Skeletal muscle satellite cell (primary cell): ENCODE measurements at regions not wholly inside any gene's neighbourhood (a gene's known extent, or its start where the extent isn't known, plus 50 kb on each side); places are given as distances from the start of the nearest gene placed in this dataset.

Source experiments
- H3K27me3 ChIP-seq: 2 replicates; pipeline ENCODE4 v1.7.0; 2013; ENCODE audit warnings: low read length; ENCODE audit not compliant: control insufficient read depth, insufficient read depth
- H3K36me3 ChIP-seq: 2 replicates; pipeline ENCODE4 v1.7.0; 2013; ENCODE audit warnings: mild to moderate bottlenecking, control low read depth, low read length; ENCODE audit not compliant: insufficient read depth
- H3K4me1 ChIP-seq: 2 replicates; pipeline ENCODE4 v1.7.0; 2013; ENCODE audit warnings: low read length; ENCODE audit not compliant: control insufficient read depth, insufficient read depth
- H3K4me2 ChIP-seq: 2 replicates; pipeline ENCODE4 v1.7.0; 2013; ENCODE audit warnings: mild to moderate bottlenecking, low read length
- H3K4me3 ChIP-seq: 2 replicates; pipeline ENCODE4 v1.7.0; 2013; ENCODE audit warnings: low read length
- H3K9ac ChIP-seq: 2 replicates; pipeline ENCODE4 v1.7.0; 2013; ENCODE audit warnings: mild to moderate bottlenecking, low read depth, low read length, moderate library complexity
- H3K9me3 ChIP-seq: replicated peaks from 2 replicates; pipeline ENCODE4 v1.7.0; 2013; ENCODE audit warnings: mild to moderate bottlenecking, control low read depth, low read length

DNA sequence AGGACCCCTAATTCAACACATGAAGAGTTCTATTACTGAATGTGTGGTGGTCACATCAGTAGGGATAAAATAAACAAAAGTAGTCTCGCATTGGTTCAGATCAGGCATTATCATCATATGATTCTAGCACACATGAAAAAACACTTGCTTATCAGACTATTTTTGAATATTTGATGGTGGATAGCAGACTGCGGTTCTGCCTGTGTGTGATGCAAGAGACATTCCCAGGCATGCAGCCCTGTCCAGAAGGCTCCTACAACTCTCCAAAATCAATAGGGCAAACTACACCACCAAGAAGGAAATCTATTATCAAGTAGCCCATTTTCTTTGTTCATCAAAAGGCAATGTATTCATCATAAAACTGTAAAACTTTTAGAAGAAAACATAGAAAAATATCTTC, 304.7 kb downstream of the DUSP10 start:
- no peaks in the 10 kb centered on the region for H3K27me3 ChIP-seq
- H3K4me2 ChIP-seq = no peak overlapping the region

DNA sequence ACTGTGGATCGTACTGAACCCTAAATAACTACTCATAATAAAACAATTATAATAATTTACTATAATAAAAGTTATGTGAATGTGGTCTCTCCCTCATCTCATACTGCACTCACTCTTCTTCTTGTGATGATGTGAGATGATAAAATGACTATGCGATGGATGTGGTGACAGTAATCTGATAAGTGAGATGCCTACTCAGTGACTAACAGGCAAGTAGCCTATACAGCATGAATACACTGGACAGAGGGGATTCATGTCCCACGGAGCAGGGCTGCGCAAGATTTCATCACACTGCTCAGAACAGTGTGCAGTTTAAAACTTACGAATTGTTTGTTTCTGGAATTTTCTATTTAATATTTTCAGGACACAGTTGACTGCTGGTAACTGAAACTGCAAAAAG, 304.0 kb downstream of the DUSP10 start:
- Histone ChIP-seq H3K9ac (peak overlapping the region; percentile 40), H3K4me1 (peaks cover 41% of the 10 kb centered on the region), H3K36me3 (no peaks in the 10 kb centered on the region), H3K9me3 (no peaks in the 10 kb centered on the region), H3K4me2 (no peak overlapping the region), H3K27me3 (no peaks in the 10 kb centered on the region), H3K4me3 (no peak overlapping the region)

More for the DNA sequence above, 304.7 kb downstream of the DUSP10 start:
- no peak overlapping the region for H3K4me3 ChIP-seq
- H3K4me1 ChIP-seq = peaks cover 41% of the 10 kb centered on the region
- H3K9ac ChIP-seq = no peak overlapping the region
- no peaks in the 10 kb centered on the region for H3K9me3 ChIP-seq
- H3K36me3 ChIP-seq = no peaks in the 10 kb centered on the region

GRCh38 chr1:221439008-221439746, 302.7 kb downstream of the DUSP10 start:
- Histone ChIP-seq H3K4me2 (peak overlapping the region; percentile 45), H3K4me1 (peaks cover 41% of the 10 kb centered on the region), H3K36me3 (no peaks in the 10 kb centered on the region), H3K9ac (peak overlapping the region; percentile 72), H3K9me3 (no peaks in the 10 kb centered on the region), H3K27me3 (no peaks in the 10 kb centered on the region), H3K4me3 (no peak overlapping the region)

DNA sequence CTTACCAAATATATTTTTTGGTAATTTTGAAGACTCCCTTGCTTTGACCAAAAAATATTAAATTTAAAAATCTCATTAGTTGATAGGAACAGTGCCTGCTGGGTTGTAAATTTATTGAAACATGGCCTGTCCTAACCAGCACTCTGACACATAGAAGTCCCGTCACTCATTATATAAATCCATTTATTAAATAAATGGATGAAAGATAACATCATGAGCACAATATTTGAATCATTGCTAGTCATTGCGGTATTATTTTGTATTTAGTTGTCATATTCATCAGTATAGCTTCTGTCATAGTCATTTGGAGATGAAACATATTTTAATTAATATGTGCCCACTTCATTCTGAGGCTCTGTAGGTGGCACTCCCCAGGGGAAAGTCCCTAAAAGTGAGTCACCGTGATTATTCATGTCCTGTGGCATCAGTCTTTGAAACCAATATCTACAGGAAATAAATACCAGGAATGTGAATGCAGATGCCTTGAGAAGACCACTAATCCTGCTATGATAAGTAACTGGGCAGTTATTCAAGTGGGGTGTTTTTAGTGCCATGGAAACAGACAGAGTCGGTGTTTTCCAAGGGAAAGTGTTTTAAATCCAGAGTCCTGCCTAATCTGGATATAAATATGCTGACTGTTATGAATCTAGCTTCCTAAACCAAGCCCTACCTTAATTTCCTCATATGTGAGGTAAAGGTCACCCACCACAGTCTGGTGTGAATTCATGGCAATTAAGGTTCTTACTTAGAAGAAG, 302.0 kb downstream of the DUSP10 start:
- no peaks in the 10 kb centered on the region for H3K27me3 ChIP-seq
- no peaks in the 10 kb centered on the region for H3K36me3 ChIP-seq
- H3K4me1 ChIP-seq = peaks cover 41% of the 10 kb centered on the region
- H3K4me2 ChIP-seq = peak overlapping the region; percentile 72
- peak overlapping the region; percentile 39 for H3K4me3 ChIP-seq
- peak overlapping the region; percentile 82 for H3K9ac ChIP-seq
- H3K9me3 ChIP-seq = no peaks in the 10 kb centered on the region

DNA sequence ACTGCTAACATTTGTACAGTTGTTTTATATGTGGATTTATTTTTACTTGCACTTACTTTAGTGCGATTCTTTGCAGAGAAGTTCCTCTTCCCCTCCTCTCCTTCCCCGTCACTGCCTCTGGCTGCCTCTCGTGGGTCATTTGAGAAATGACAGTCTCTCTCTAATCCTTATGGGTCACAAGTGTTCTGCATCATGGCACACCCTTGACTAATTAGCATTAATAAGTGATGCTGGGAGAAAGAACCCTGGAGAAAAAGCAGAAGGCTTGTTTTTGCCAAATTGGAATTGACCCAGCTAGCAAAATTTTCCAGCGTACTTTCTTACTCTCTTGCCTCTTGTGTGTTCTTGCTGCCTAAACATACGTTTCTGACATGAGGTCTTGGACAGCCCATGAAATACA, 301.2 kb downstream of the DUSP10 start:
- Histone ChIP-seq H3K4me2 (peak overlapping the region; percentile 72), H3K9ac (peak overlapping the region; percentile 82), H3K36me3 (no peaks in the 10 kb centered on the region), H3K4me3 (peak overlapping the region; percentile 39), H3K4me1 (peaks cover 41% of the 10 kb centered on the region), H3K27me3 (no peaks in the 10 kb centered on the region), H3K9me3 (no peaks in the 10 kb centered on the region)

- Histone ChIP-seq H3K4me3 (no peak overlapping the region), H3K9ac (no peak overlapping the region), H3K4me1 (peaks cover 41% of the 10 kb centered on the region), H3K27me3 (no peaks in the 10 kb centered on the region), H3K9me3 (no peaks in the 10 kb centered on the region), H3K4me2 (no peak overlapping the region), H3K36me3 (no peaks in the 10 kb centered on the region)
Measured at GRCh38 chr1:221442056-221442455, 299.8 kb downstream of the DUSP10 start.

DNA sequence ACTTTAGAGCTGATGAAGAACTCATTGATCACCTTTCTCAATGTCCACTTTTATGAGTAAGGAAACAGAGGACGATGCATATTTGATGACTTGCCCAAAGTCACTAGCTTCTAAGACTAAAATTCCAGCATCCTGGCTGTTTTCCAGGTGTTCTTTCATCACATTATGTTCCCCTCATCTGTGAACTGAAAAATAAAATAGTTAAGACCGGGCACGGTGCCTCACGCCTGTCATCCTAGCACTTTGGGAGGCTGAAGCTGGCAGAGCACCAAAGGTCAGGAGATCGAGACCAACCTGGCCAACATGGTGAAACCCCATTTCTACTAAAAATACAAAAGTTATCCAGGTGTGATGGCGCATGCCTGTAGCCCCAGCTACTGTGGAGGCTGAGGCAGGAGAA, 297.5 kb downstream of the DUSP10 start:
- no peaks in the 10 kb centered on the region for H3K27me3 ChIP-seq

DNA sequence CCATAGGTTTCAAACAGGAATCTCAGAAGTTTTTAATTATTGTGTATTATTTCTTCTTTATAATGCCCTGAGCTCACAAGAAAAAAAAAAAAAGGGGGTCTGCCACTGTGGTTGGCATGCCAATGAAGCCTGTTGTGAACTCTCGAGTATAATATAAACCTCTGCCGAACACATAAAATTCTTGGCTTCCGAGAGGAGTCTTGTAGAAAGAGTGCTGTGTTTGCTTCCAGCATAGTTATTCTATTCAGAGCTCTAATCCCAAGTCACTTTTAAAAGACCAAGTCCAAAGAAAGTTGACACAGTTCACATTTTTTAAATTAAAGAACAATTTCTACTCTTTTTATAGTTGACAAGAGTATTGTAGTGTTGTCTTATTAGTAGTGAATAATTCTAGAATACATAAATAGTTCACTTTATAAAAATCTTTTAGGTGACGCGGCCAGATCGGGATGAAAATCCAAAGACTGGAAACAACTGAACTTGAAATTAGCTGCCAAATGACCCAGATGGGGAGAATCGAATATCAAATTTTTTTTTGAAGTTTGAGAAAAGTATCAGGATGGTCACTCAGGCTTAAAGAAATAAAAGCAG, 293.2 kb downstream of the DUSP10 start:
- Histone ChIP-seq H3K4me2 (no peak overlapping the region), H3K4me1 (peaks cover 10% of the 10 kb centered on the region), H3K4me3 (no peak overlapping the region), H3K9ac (no peak overlapping the region), H3K27me3 (no peaks in the 10 kb centered on the region), H3K36me3 (no peaks in the 10 kb centered on the region), H3K9me3 (no peaks in the 10 kb centered on the region)

More for the DNA sequence above, 297.5 kb downstream of the DUSP10 start:
- H3K4me2 ChIP-seq = no peak overlapping the region
- H3K4me3 ChIP-seq = no peak overlapping the region
- H3K9me3 ChIP-seq = no peaks in the 10 kb centered on the region
- H3K4me1 ChIP-seq = peaks cover 27% of the 10 kb centered on the region
- no peak overlapping the region for H3K9ac ChIP-seq
- H3K36me3 ChIP-seq = no peaks in the 10 kb centered on the region

DNA sequence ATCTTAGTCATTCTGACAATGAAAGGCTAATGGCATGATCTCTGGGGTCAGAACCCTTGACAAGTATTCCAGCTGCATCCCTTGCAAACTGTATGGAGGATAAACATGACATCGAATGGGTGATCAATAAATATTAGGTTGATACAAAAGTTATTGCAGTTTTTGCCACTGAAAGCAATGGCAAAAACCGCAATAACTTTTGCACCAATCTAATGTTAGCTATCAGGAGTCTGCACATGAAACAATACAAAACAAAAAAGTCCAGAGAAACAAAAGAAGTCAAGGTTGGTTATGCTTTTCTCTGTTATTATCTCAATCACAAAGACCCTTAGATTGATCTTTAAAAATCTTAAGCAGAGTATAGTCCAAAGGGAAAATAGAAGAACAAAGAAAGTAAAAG, 292.7 kb downstream of the DUSP10 start:
- peaks cover 10% of the 10 kb centered on the region for H3K4me1 ChIP-seq
- no peak overlapping the region for H3K4me2 ChIP-seq
- no peaks in the 10 kb centered on the region for H3K27me3 ChIP-seq
- no peaks in the 10 kb centered on the region for H3K9me3 ChIP-seq
- H3K36me3 ChIP-seq = no peaks in the 10 kb centered on the region
- no peak overlapping the region for H3K9ac ChIP-seq
- H3K4me3 ChIP-seq = no peak overlapping the region

- H3K4me3 ChIP-seq = no peak overlapping the region
Measured at GRCh38 chr1:221449801-221450470, 292.0 kb downstream of the DUSP10 start.

DNA sequence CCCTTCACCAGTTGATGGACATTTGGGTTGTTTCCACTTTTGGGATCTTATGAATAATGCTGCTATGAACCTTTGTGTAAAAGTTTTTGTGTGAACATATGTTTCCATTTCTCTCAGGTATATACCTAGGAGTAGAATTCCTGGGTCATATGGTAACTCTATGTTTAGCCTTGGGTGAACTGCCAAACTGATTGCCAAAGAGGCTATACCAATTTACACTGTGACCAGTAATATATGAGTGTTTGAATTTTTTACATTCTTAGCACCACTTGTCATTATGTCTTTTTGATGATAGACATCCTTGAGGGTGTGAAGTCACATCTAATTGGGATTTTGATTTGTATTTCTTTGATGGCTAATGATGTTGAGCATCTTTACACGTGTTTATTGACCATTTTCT, 290.1 kb downstream of the DUSP10 start:
- Histone ChIP-seq H3K4me3 (no peak overlapping the region), H3K9ac (no peak overlapping the region), H3K36me3 (no peaks in the 10 kb centered on the region), H3K9me3 (no peaks in the 10 kb centered on the region), H3K4me2 (no peak overlapping the region), H3K27me3 (no peaks in the 10 kb centered on the region), H3K4me1 (peaks cover 10% of the 10 kb centered on the region)

More at GRCh38 chr1:221449801-221450470, 292.0 kb downstream of the DUSP10 start:
- H3K36me3 ChIP-seq = no peaks in the 10 kb centered on the region
- peak overlapping the region; percentile 24 for H3K4me2 ChIP-seq
- no peak overlapping the region for H3K9ac ChIP-seq
- H3K9me3 ChIP-seq = no peaks in the 10 kb centered on the region
- H3K27me3 ChIP-seq = no peaks in the 10 kb centered on the region
- H3K4me1 ChIP-seq = peaks cover 10% of the 10 kb centered on the region
